SK-N-SH (cell line): ENCODE measurements at regions not wholly inside any gene's neighbourhood (a gene's known extent, or its start where the extent isn't known, plus 50 kb on each side); places are given as distances from the start of the nearest gene placed in this dataset.

Experiments
- CTCF ChIA-PET: fragments of 300-600, 350-600 bp; formaldehyde crosslinking; extraction: SDS; loops from one replicate; lab custom pipeline; 2021; lab: Yijun Ruan, JAX
- POLR2A ChIA-PET: fragments of 350-600 bp; sonication (Branson Sonifier 250); formaldehyde crosslinking; extraction: SDS; loops from one replicate; lab custom pipeline; 2020; ENCODE audit warnings: antibody characterized with exemption, inconsistent platforms; lab: Yijun Ruan, JAX
- DNase-seq: peaks from one replicate; pipeline ENCODE4 v3.0.0; 2012
- H2AFZ ChIP-seq: fragments of 200-600 bp; sonication (generic); 2 replicates; pipeline ENCODE4 v1.8.1; 2016; ENCODE audit warnings: antibody characterized with exemption, mild to moderate bottlenecking, low read depth
- H3F3A ChIP-seq: fragments of 200-600 bp; sonication (generic); replicated peaks from 2 replicates; pipeline ENCODE3; 2016; ENCODE audit warnings: antibody characterized with exemption, mild to moderate bottlenecking; ENCODE audit not compliant: insufficient read depth
- H3K27ac ChIP-seq, 2 experiments: fragments of 200-500 bp in 1 of 2; fragments of 200-600 bp in 1 of 2; sonication (Bioruptor generic) in 1 of 2; sonication (generic), shearing (Covaris generic) in 1 of 2; 2 replicates each; pipeline versions ENCODE4 v1.5.1 to v1.6.1; 2014 to 2016; ENCODE audit warnings: low read depth in 2 of 2, inconsistent platforms in 1 of 2, low read length in 1 of 2, mild to moderate bottlenecking in 1 of 2, mixed read lengths in 1 of 2
- H3K27me3 ChIP-seq: fragments of 200-600 bp; sonication (generic), shearing (Covaris generic); 2 replicates; pipeline ENCODE4 v1.6.1; 2016; ENCODE audit warnings: mixed run types; ENCODE audit not compliant: insufficient read depth
- H3K36me3 ChIP-seq, 2 experiments: fragments of 200-500 bp in 1 of 2; fragments of 200-600 bp in 1 of 2; sonication (Bioruptor generic) in 1 of 2; sonication (generic) in 1 of 2; replicated peaks in 1 of 2; 2 replicates each; pipeline versions ENCODE3 to v1.5.1; 2014 to 2016; ENCODE audit warnings: low read length in 1 of 2, mild to moderate bottlenecking in 1 of 2; ENCODE audit not compliant: insufficient read depth in 2 of 2, control insufficient read depth in 1 of 2
- H3K4me1 ChIP-seq, 2 experiments: fragments of 200-500 bp in 1 of 2; fragments of 200-600 bp in 1 of 2; sonication (Bioruptor generic) in 1 of 2; sonication (generic), shearing (Covaris generic) in 1 of 2; 2 replicates each; pipeline versions ENCODE4 v1.5.1 to v1.6.1; 2014 to 2016; ENCODE audit warnings: low read depth in 1 of 2, low read length in 1 of 2, mixed run types in 1 of 2; ENCODE audit not compliant: insufficient read depth in 2 of 2, control insufficient read depth in 1 of 2
- H3K4me2 ChIP-seq: fragments of 200-600 bp; sonication (generic), shearing (Covaris generic); 2 replicates; pipeline ENCODE4 v1.6.1; 2017; ENCODE audit warnings: mixed run types
- H3K4me3 ChIP-seq, 2 experiments: fragments of 200-500 bp in 1 of 2; fragments of 200-600 bp in 1 of 2; sonication (Bioruptor generic) in 1 of 2; sonication (generic), shearing (Covaris generic) in 1 of 2; 2 replicates each; pipeline versions ENCODE4 v1.5.1 to v1.8.1; 2014 to 2016; ENCODE audit warnings: low read depth in 2 of 2, inconsistent platforms in 1 of 2, low read length in 1 of 2, mild to moderate bottlenecking in 1 of 2, mixed read lengths in 1 of 2, moderate library complexity in 1 of 2
- H3K79me2 ChIP-seq: fragments of 200-600 bp; sonication (generic); 2 replicates; pipeline ENCODE4 v1.8.1; 2017; ENCODE audit warnings: mild to moderate bottlenecking; ENCODE audit not compliant: insufficient read depth
- H3K9ac ChIP-seq: fragments of 200-600 bp; sonication (generic); 2 replicates; pipeline ENCODE4 v1.6.1; 2017; ENCODE audit warnings: mixed run types
- H3K9me2 ChIP-seq: fragments of 200-600 bp; sonication (generic); 2 replicates; pipeline ENCODE4 v1.6.1; 2017; ENCODE audit warnings: mixed run types
- H3K9me3 ChIP-seq: fragments of 200-600 bp; sonication (generic); 2 replicates; pipeline ENCODE4 v1.6.1; 2017; ENCODE audit warnings: mixed run types, mild to moderate bottlenecking, moderate library complexity
- H4K20me1 ChIP-seq: fragments of 200-600 bp; sonication (generic); 2 replicates; pipeline ENCODE4 v1.6.1; 2017; ENCODE audit warnings: mild to moderate bottlenecking, mixed run types; ENCODE audit not compliant: insufficient read depth
- CTCF ChIP-seq: fragments of 200-600 bp; sonication (generic); IDR thresholded peaks from 2 replicates; pipeline ENCODE4 v1.6.1; 2017; ENCODE audit warnings: antibody characterized with exemption, mild to moderate bottlenecking, moderate library complexity
- EZH2phosphoT487 ChIP-seq: fragments of 200-600 bp; sonication (generic); IDR thresholded peaks from 2 replicates; pipeline ENCODE4 v1.6.1; 2017; ENCODE audit warnings: low read depth, mixed run types, mild to moderate bottlenecking, antibody characterized with exemption, moderate library complexity, borderline replicate concordance
- FOXM1 ChIP-seq: IDR thresholded peaks from 2 replicates; pipeline ENCODE4 v1.4.0; 2012; ENCODE audit warnings: low read depth, mild to moderate bottlenecking
- GATA2 ChIP-seq: sonication (generic); formaldehyde crosslinking; IDR thresholded peaks from 2 replicates; pipeline ENCODE4 v1.5.0; 2020; ENCODE audit warnings: mild to moderate bottlenecking, missing genetic modification reagents
- JUND ChIP-seq: IDR thresholded peaks from 2 replicates; pipeline ENCODE4 v1.4.0; 2012
- MXI1 ChIP-seq: IDR thresholded peaks from 2 replicates; pipeline ENCODE4 v1.6.1; 2012; ENCODE audit warnings: mild to moderate bottlenecking, low read depth, low read length, improper control_type of control experiment
- NFIC ChIP-seq: IDR thresholded peaks from 2 replicates; pipeline ENCODE4 v1.4.0; 2012; ENCODE audit warnings: borderline replicate concordance
- NRF1 ChIP-seq: IDR thresholded peaks from 2 replicates; pipeline ENCODE4 v1.6.1; 2012; ENCODE audit warnings: low read depth, mild to moderate bottlenecking, low read length
- PBX3 ChIP-seq: IDR thresholded peaks from 2 replicates; pipeline ENCODE4; 2012
- RAD21 ChIP-seq: IDR thresholded peaks from 2 replicates; pipeline ENCODE4 v1.6.1; 2012; ENCODE audit warnings: mild to moderate bottlenecking, low read length
- TCF12 ChIP-seq: IDR thresholded peaks from 2 replicates; pipeline ENCODE4 v1.4.0; 2012
- USF1 ChIP-seq: IDR thresholded peaks from 2 replicates; pipeline ENCODE4 v1.4.0; 2012; ENCODE audit warnings: low read depth, borderline replicate concordance
- WGBS: methylation state at CpG from one replicate; pipeline ENCODE4 v1.1.6; 2017; ENCODE audit warnings: low lambda C conversion rate; 5-methylcytosine and 5-hydroxymethylcytosine counted together
- TF ChIP-seq, protein P1 (sequence below): IDR thresholded peaks from 2 replicates; pipeline ENCODE4 v1.4.0; 2012; ENCODE audit warnings: low read depth, borderline replicate concordance
- TF ChIP-seq, protein P2 (sequence below): IDR thresholded peaks from 2 replicates; pipeline ENCODE4 v1.6.1; 2012; ENCODE audit warnings: mild to moderate bottlenecking, low read depth, low read length, moderate library complexity
- TF ChIP-seq, protein P3 (sequence below): fragments of 150-350 bp; IDR thresholded peaks from 2 replicates; pipeline ENCODE4 v1.6.1; 2016; ENCODE audit warnings: mild to moderate bottlenecking, low read depth, low read length

GRCh38 chr12:84436134-84436533 is 476.5 kb downstream of the SLC6A15 start:
- ChIA-PET CTCF (interaction anchor here (0.7 kb wide), 1 partner anchor 372 kb away, joined by 3 read pairs; no protein-coding TSS in a partner anchor), POLR2A (no interaction called here)
- Histone ChIP-seq H3K27me3 (no peaks in the 10 kb centered on the region), H3K79me2 (no peaks in the 10 kb centered on the region), H3K27ac (no peak overlapping the region), H2AFZ (no peak overlapping the region), H3K9me3 (no peaks in the 10 kb centered on the region), H3K36me3 (no peaks in the 10 kb centered on the region), H3F3A (no peaks in the 10 kb centered on the region), H3K9me2 (0 out of 2 replicates have a peak, but pooled peaks cover 4% of the 10 kb centered on the region), H3K4me3 (no peak overlapping the region), H3K4me1 (no peaks in the 10 kb centered on the region), H4K20me1 (no peaks in the 10 kb centered on the region), H3K9ac (no peak overlapping the region), H3K4me2 (no peak overlapping the region)
- no peak for DNase-seq
- WGBS, result 60% methylated on average over 1 of the region's 1 CpG
- TF ChIP-seq CTCF, result no peak
- no peak for TF ChIP-seq USF1
- no peak for TF ChIP-seq GATA2 (CRISPR knock-in tag)
- TF ChIP-seq RAD21, result no peak
- TF ChIP-seq, protein P1, sequence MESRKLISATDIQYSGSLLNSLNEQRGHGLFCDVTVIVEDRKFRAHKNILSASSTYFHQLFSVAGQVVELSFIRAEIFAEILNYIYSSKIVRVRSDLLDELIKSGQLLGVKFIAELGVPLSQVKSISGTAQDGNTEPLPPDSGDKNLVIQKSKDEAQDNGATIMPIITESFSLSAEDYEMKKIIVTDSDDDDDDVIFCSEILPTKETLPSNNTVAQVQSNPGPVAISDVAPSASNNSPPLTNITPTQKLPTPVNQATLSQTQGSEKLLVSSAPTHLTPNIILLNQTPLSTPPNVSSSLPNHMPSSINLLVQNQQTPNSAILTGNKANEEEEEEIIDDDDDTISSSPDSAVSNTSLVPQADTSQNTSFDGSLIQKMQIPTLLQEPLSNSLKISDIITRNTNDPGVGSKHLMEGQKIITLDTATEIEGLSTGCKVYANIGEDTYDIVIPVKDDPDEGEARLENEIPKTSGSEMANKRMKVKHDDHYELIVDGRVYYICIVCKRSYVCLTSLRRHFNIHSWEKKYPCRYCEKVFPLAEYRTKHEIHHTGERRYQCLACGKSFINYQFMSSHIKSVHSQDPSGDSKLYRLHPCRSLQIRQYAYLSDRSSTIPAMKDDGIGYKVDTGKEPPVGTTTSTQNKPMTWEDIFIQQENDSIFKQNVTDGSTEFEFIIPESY, result no peak
- no peak for TF ChIP-seq MXI1
- TF ChIP-seq EZH2phosphoT487, result no peak
- no peak for TF ChIP-seq NFIC
- TF ChIP-seq TCF12, result no peak
- TF ChIP-seq, protein P2, sequence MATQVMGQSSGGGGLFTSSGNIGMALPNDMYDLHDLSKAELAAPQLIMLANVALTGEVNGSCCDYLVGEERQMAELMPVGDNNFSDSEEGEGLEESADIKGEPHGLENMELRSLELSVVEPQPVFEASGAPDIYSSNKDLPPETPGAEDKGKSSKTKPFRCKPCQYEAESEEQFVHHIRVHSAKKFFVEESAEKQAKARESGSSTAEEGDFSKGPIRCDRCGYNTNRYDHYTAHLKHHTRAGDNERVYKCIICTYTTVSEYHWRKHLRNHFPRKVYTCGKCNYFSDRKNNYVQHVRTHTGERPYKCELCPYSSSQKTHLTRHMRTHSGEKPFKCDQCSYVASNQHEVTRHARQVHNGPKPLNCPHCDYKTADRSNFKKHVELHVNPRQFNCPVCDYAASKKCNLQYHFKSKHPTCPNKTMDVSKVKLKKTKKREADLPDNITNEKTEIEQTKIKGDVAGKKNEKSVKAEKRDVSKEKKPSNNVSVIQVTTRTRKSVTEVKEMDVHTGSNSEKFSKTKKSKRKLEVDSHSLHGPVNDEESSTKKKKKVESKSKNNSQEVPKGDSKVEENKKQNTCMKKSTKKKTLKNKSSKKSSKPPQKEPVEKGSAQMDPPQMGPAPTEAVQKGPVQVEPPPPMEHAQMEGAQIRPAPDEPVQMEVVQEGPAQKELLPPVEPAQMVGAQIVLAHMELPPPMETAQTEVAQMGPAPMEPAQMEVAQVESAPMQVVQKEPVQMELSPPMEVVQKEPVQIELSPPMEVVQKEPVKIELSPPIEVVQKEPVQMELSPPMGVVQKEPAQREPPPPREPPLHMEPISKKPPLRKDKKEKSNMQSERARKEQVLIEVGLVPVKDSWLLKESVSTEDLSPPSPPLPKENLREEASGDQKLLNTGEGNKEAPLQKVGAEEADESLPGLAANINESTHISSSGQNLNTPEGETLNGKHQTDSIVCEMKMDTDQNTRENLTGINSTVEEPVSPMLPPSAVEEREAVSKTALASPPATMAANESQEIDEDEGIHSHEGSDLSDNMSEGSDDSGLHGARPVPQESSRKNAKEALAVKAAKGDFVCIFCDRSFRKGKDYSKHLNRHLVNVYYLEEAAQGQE, result no peak
- no peak for TF ChIP-seq FOXM1
- no peak for TF ChIP-seq JUND
- TF ChIP-seq, protein P3, sequence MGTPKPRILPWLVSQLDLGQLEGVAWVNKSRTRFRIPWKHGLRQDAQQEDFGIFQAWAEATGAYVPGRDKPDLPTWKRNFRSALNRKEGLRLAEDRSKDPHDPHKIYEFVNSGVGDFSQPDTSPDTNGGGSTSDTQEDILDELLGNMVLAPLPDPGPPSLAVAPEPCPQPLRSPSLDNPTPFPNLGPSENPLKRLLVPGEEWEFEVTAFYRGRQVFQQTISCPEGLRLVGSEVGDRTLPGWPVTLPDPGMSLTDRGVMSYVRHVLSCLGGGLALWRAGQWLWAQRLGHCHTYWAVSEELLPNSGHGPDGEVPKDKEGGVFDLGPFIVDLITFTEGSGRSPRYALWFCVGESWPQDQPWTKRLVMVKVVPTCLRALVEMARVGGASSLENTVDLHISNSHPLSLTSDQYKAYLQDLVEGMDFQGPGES, result no peak
- TF ChIP-seq NRF1, result no peak
- TF ChIP-seq PBX3, result no peak
